ENCODE measurements at regions not wholly inside any gene's neighbourhood (a gene's known extent, or its start where the extent isn't known, plus 50 kb on each side); places are given as distances from the start of the nearest gene placed in this dataset.

DNA sequence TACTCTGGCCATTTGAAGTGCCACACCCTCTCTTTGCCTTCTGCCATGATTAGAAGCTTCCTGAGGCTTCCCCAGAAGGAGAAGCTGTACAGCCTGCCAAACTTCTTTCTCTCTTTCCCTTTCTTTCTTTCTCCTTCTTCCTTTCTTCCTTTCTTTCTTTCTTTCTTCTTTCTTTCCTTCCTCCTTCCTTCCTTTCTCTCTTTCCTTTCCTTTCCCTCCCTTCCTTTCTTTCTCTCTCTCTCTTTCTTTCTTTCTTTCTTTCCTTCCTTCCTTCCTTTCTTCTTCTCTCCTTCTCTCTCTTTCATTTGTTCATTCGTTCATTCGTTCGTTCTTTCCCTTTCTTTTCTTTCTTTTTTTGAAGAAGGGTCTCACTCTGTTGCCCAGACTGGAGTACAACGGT lies 931.0 kb downstream of the TTLL7 start:
- no peak for TF ChIP-seq NFE2L2 (IDR thresholded peaks at IDR 0.05; ENCODE audit: low read depth, low read length)
- TF ChIP-seq, protein P1, sequence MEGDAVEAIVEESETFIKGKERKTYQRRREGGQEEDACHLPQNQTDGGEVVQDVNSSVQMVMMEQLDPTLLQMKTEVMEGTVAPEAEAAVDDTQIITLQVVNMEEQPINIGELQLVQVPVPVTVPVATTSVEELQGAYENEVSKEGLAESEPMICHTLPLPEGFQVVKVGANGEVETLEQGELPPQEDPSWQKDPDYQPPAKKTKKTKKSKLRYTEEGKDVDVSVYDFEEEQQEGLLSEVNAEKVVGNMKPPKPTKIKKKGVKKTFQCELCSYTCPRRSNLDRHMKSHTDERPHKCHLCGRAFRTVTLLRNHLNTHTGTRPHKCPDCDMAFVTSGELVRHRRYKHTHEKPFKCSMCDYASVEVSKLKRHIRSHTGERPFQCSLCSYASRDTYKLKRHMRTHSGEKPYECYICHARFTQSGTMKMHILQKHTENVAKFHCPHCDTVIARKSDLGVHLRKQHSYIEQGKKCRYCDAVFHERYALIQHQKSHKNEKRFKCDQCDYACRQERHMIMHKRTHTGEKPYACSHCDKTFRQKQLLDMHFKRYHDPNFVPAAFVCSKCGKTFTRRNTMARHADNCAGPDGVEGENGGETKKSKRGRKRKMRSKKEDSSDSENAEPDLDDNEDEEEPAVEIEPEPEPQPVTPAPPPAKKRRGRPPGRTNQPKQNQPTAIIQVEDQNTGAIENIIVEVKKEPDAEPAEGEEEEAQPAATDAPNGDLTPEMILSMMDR (conservative IDR thresholded peaks at IDR 0.05; ENCODE audit: low read depth, low read length), result no peak
- TF ChIP-seq CEBPB (IDR thresholded peaks at IDR 0.05; ENCODE audit: low read depth, low read length), result no peak
- TF ChIP-seq POLR2A (IDR thresholded peaks at IDR 0.05; ENCODE audit: low read depth, low read length), result no peak
- TF ChIP-seq FOS (IDR thresholded peaks at IDR 0.05; ENCODE audit: low read depth, low read length), result no peak
- TF ChIP-seq MXI1 (IDR thresholded peaks at IDR 0.05; ENCODE audit: borderline replicate concordance, low read depth, low read length), result no peak
- no peak for TF ChIP-seq RFX5 (IDR thresholded peaks at IDR 0.05; ENCODE audit: low read depth, low read length)
- TF ChIP-seq SMC3 (IDR thresholded peaks at IDR 0.05; ENCODE audit: low read depth, low read length), result no peak
